ENCODE measurements at regions not wholly inside any gene's neighbourhood (a gene's known extent, or its start where the extent isn't known, plus 50 kb on each side); places are given as distances from the start of the nearest gene placed in this dataset.
A peak's percentile ranks its signal among the peaks of the same experiment; 100 is the strongest.
"Not testable (repeated sequence)": the region's sequence is repeated elsewhere in the genome, so short reads cannot be mapped to it uniquely, and the experiment has no call there.

DNA sequence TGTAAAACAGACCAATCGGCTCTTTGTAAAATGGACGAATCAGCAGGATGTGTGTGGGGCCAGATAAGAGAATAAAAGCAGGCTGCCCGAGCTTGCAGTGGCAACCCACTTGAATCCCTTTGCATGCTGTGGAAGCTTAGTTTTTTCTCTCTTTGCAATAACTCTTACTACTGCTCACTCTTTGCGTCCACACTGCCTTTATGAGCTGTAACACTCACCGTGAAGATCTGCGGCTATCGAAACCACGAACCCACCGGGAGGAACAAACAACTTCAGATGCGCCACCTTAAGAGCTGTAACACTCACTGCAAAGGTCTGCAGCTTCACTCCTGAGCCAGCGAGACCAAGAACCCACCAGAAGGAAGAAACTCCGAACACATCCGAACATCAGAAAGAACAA is 722.7 kb downstream of the DIAPH3 start:
- H3K27ac ChIP-seq, H3K4me3 ChIP-seq: not testable (repeated sequence)

GRCh38 chr13:59441596-59442280 is 722.0 kb downstream of the DIAPH3 start:
- no peak overlapping the region for H3K4me3 ChIP-seq
- no peak overlapping the region for H3K27ac ChIP-seq

GRCh38 chr13:59442461-59442860 is 721.3 kb downstream of the DIAPH3 start:
- Histone ChIP-seq H3K4me3 (no peak overlapping the region), H3K27ac (no peak overlapping the region)

DNA sequence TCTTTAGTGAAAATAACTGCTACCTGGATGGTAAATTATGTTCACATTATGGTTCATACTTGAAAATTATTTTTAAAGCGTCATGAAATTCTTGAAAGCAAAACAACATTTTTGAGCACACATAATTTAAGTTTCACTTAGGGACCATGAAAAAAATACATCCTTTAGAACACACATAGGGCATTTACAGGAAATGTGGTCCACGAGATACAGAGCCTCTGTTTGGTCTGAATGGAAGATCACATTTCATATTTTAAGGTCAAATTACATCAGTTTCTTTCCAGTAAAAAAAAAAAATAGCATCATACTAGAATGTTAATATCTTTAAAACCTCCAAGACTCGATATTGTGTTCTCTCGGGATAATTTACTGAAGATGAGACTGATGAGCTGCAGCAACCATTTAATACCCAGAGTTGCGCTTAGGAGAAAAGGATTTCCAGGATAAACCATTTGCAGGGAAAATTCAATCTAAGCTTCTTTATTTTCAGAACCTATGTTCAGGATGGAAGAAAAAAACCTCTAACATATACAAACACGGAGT is 720.7 kb downstream of the DIAPH3 start:
- no peak overlapping the region for H3K4me3 ChIP-seq
- no peak overlapping the region for H3K27ac ChIP-seq

DNA sequence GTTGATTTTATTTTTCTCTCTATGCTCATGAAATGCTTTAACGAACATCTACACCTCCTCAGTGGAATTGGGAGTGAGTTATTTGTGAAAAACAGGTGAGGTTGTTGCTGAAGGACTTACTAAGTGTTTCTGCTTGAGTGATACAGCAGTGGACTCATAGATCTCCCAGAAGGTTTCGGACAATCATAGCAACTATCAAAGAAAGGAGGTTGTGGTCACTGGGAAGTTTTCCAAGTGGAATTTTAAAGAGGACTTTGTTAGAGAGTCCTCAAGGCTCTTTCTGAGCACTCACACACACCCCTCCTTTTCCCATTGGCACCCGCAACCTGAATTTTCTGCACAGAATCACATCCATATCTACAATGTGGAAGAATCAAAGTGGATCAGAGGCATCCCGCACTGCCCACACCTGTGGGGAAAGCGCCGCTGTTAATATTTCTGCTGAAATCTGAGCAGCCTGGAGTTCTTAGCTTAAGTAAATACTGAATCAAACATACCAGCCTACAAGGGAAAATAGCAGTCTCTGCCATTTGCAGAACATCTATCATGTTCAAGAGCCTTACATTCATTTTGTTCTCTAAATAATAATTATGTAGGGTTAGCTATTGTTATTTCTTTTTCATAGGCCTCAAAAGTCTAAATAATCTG is 719.4 kb downstream of the DIAPH3 start:
- no peak overlapping the region for H3K4me3 ChIP-seq
- no peak overlapping the region for H3K27ac ChIP-seq

- no peak overlapping the region for H3K4me3 ChIP-seq
- H3K27ac ChIP-seq, result no peak overlapping the region
Measured at GRCh38 chr13:59445812-59446211, 717.9 kb downstream of the DIAPH3 start.

DNA sequence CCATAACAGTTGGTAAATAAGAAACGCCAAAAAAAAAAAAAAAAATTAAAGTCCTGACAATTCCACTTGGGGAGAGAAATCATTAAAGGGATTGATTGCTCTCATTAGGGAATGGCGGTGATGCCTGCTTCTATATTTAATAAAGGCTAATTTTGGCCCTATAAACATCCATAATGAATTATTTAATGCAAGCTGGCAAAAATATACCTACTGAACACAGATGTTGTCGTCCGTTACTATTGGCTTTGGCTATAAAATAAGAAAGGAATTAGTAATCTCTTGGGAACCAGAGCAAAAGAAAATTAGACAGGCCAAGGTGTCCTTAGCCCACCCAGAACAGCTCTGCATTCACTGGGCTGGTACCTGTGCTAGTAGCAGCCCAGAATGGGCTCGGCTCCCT is 717.3 kb downstream of the DIAPH3 start:
- no peak overlapping the region for H3K4me3 ChIP-seq
- H3K27ac ChIP-seq, result no peak overlapping the region

DNA sequence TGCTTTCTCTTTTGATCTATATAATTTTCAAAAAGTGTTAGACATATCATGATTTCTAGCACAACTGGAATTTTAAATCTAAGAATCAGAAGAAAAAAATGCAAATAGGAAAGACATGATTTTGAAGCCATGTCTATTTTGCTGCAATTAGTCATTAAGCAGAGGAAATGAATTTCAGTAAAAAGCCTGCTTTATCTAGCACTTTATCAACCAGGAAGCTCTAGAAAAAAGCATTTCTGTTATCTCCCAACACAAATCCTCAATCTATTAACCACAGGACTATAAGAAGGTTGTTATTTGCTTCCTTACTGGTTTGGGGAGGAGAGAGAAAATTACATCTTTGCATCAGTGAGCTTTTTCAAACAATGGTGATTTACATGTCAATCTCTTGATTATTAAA is 716.7 kb downstream of the DIAPH3 start:
- Histone ChIP-seq H3K27ac (no peak overlapping the region), H3K4me3 (no peak overlapping the region)

DNA sequence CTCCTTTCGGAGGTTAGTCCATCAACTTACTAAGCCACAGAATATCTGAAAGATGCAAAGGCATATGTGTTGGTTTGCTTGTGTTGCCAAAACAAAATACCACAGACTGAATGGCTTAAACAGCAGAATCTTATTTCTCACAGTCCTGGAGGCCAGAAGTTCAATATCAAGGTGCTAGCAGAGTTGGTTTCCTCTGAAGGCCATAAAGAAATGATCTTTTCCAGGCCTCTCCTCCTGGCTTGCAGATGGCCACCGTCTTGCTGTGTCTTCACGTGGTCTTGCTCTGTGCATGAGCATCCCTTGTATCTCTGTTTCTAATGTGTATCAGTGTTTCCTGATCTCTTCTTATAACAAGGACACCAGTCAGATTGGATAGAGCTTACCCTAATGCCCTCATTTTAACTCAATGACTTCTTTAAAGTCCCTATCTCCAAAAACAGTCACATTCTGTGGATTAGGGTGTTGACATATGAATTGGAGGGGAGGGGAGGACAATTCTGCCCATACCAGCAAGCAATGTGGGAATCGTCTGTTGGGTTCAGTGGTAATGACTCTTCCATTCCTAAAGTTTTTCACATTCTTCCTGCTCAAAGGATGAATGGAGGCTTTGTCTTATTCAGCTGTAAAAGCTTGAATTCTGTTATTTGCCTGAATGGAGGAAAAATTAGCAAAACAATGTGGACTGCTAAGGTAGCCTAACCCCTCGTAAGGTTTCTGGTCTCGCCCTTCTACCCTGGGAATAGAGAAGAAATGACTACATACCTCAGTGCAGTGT is 715.7 kb downstream of the DIAPH3 start:
- Histone ChIP-seq H3K27ac (no peak overlapping the region), H3K4me3 (no peak overlapping the region)

- no peak overlapping the region for H3K27ac ChIP-seq
Measured at GRCh38 chr13:59449750-59450149, 714.0 kb downstream of the DIAPH3 start.

DNA sequence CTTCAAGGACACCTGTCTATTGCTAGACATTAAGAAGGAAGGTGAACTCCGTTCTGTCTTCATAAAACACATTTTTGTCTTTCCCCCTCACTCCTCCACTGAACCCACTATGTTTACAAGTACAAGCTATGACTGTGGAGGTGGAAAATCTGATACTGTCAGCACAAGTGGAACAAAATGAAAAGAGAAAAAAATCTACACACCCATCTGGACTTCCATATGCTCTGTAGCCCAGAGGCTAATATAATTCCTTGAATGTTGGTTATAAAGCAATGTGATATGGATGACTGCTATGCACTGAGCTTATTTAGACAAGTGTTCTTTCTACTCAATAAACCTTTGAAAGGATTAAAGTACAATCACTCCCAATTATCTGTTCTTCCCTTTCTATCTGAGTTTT is 713.5 kb downstream of the DIAPH3 start:
- Histone ChIP-seq H3K27ac (no peak overlapping the region), H3K4me3 (no peak overlapping the region)

More at GRCh38 chr13:59449750-59450149, 714.0 kb downstream of the DIAPH3 start:
- H3K4me3 ChIP-seq, result no peak overlapping the region

- no peak overlapping the region for H3K27ac ChIP-seq
- H3K4me3 ChIP-seq, result no peak overlapping the region
Measured at GRCh38 chr13:59451236-59451635, 712.5 kb downstream of the DIAPH3 start.

GRCh38 chr13:59452189-59452890 is 711.4 kb downstream of the DIAPH3 start:
- no peak overlapping the region for H3K4me3 ChIP-seq
- H3K27ac ChIP-seq, result no peak overlapping the region

DNA sequence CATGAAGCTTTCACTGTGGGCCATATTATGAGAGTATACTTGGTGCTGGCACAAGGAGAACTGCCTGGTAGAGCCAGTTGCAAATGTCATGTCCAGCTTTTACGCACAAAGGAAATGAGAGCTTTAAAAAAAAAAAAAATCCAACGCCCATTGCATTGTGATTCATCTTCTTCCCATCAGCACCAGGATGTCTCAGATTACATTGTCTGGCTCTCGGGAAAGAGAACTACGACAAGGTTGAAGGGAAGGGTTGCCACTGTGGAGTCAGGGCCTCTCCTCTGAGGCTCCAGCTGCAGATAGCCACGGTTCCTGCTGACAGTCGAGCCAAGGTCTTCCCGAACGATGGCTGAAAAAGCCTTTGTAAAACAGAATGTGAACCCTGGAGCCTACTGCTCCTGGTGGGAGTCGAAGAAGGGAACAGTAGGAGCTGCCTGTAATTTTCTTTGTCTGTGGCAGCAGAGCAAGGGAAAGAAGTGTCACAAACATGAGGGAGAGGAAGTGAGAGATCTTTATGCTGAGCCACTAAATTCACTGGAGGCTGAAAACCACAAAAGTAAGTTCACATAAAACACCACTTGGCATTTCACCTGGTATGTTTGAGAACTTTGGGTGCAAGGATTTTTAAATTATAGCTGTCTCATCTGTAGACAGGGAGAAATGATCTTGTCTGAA is 704.7 kb downstream of the DIAPH3 start:
- H3K4me3 ChIP-seq, result no peak overlapping the region
- peak overlapping the region in 12 of 21 experiments; percentile 0 to 79 (median 50) for H3K27ac ChIP-seq

GRCh38 chr13:59459972-59460371 is 703.8 kb downstream of the DIAPH3 start:
- Histone ChIP-seq H3K27ac (peak overlapping the region in 5 of 21 experiments; percentile 53 to 79 (median 73)), H3K4me3 (no peak overlapping the region)

- H3K4me3 ChIP-seq, result no peak overlapping the region
- H3K27ac ChIP-seq, result no peak overlapping the region
Measured at GRCh38 chr13:59461411-59461810, 702.3 kb downstream of the DIAPH3 start.

DNA sequence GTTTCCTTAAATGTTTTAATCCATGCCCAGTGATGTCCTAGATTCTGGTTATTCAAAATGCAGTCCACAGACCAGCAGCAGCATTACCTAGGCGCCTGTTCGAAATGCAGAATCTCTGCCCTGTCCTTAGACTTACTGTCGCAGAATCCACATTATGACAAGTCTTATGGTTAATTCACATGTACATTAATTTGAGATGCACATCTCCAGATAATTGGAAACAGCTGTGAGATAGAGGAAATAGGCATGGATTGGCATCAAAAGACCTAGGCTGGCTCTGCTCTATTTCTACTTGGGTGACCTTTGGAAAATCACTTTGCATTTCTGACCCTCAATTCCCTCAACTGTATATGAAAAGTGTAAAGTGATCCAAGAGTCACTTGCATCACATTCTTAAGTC is 700.7 kb downstream of the DIAPH3 start:
- no peak overlapping the region for H3K27ac ChIP-seq
- no peak overlapping the region for H3K4me3 ChIP-seq

DNA sequence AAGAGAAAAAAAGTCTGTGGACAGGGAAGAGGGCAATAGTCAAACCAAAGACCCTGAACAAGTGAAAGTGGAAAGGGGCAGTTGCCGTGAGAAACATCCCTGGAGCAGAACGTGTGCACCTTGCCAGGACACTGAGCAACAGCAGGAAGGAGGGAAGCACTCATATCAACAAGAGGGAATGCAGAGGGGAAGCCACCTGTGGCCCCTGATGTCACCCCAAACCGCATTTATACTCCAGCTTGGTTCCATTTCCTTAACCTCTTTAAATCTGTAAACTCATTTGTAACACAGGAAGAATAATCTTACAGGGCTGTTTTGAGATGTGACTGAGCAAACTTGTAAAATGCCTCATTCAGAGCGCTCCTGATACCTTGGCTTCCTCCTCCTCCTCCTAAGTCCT is 698.8 kb downstream of the DIAPH3 start:
- no peak overlapping the region for H3K4me3 ChIP-seq
- no peak overlapping the region for H3K27ac ChIP-seq

- Histone ChIP-seq H3K4me3 (no peak overlapping the region), H3K27ac (no peak overlapping the region)
Measured at GRCh38 chr13:59468396-59468795, 695.3 kb downstream of the DIAPH3 start.

Data from skin epidermis (tissue), 12 donors.